Erythroblast (primary cell): ENCODE measurements at regions not wholly inside any gene's neighbourhood (a gene's known extent, or its start where the extent isn't known, plus 50 kb on each side); places are given as distances from the start of the nearest gene placed in this dataset.

Experiments used
- DNase-seq, 2 experiments: peaks; one replicate each; lab custom pipeline; 2025; lab: John Stamatoyannopoulos, UW
- GATA1 ChIP-seq: IDR thresholded peaks from 2 replicates; pipeline ENCODE4 v1.6.1; 2011; ENCODE audit warnings: low read depth, mild to moderate bottlenecking, control low read depth, low read length, moderate library complexity
- POLR2A ChIP-seq: IDR thresholded peaks from 2 replicates; pipeline ENCODE4 v1.6.1; 2011; ENCODE audit warnings: mild to moderate bottlenecking, low read length

- TF ChIP-seq POLR2A = peak; percentile 25
- no peak for TF ChIP-seq GATA1
- DNase-seq = peak; percentile 75 to 83
Measured at GRCh38 chr18:67359873-67360838, 156.4 kb downstream of the DSEL start.

- peak; percentile 10 to 53 for DNase-seq
- no peak for TF ChIP-seq POLR2A
- no peak for TF ChIP-seq GATA1
Measured at GRCh38 chr18:67358947-67359346, 157.6 kb downstream of the DSEL start.

- TF ChIP-seq GATA1 (no peak), POLR2A (no peak)
- DNase-seq = no peak
Measured at GRCh38 chr18:67354692-67355091, 161.8 kb downstream of the DSEL start.

- TF ChIP-seq POLR2A = no peak
- TF ChIP-seq GATA1 = no peak
- DNase-seq = no peak
Measured at GRCh38 chr18:67354091-67354490, 162.4 kb downstream of the DSEL start.

- TF ChIP-seq GATA1 (no peak), POLR2A (no peak)
Measured at GRCh38 chr18:67347438-67347837, 169.1 kb downstream of the DSEL start.

GRCh38 chr18:67342159-67342558 is 174.4 kb downstream of the DSEL start:
- TF ChIP-seq POLR2A (no peak), GATA1 (no peak)

More at GRCh38 chr18:67347438-67347837, 169.1 kb downstream of the DSEL start:
- no peak for DNase-seq

GRCh38 chr18:67337696-67338095 is 178.8 kb downstream of the DSEL start:
- TF ChIP-seq POLR2A (no peak), GATA1 (no peak)
- DNase-seq = no peak

More at GRCh38 chr18:67342159-67342558, 174.4 kb downstream of the DSEL start:
- no peak for DNase-seq

- TF ChIP-seq GATA1 (no peak), POLR2A (no peak)
- DNase-seq = no peak
Measured at GRCh38 chr18:67331857-67332256, 184.7 kb downstream of the DSEL start.

GRCh38 chr18:67319109-67319508 is 197.4 kb downstream of the DSEL start:
- no peak for TF ChIP-seq GATA1
- no peak for TF ChIP-seq POLR2A
- DNase-seq = no peak

GRCh38 chr18:67318651-67319050 is 197.9 kb downstream of the DSEL start:
- no peak for TF ChIP-seq POLR2A
- TF ChIP-seq GATA1 = no peak

GRCh38 chr18:67310826-67311225 is 205.7 kb downstream of the DSEL start:
- DNase-seq = no peak
- no peak for TF ChIP-seq POLR2A
- TF ChIP-seq GATA1 = no peak

More at GRCh38 chr18:67318651-67319050, 197.9 kb downstream of the DSEL start:
- DNase-seq = no peak

GRCh38 chr18:67308819-67309218 is 207.7 kb downstream of the DSEL start:
- TF ChIP-seq GATA1 = no peak
- no peak for TF ChIP-seq POLR2A

GRCh38 chr18:67305466-67305865 is 211.1 kb downstream of the DSEL start:
- no peak for DNase-seq
- TF ChIP-seq GATA1 (no peak), POLR2A (no peak)

More at GRCh38 chr18:67308819-67309218, 207.7 kb downstream of the DSEL start:
- no peak for DNase-seq

GRCh38 chr18:67302043-67302442 is 214.5 kb downstream of the DSEL start:
- no peak for TF ChIP-seq GATA1
- no peak for TF ChIP-seq POLR2A
- no peak for DNase-seq

GRCh38 chr18:67301592-67301991 is 214.9 kb downstream of the DSEL start:
- TF ChIP-seq GATA1 = no peak
- TF ChIP-seq POLR2A = no peak
- DNase-seq = no peak
